ENCODE measurements at regions not wholly inside any gene's neighbourhood (a gene's known extent, or its start where the extent isn't known, plus 50 kb on each side); places are given as distances from the start of the nearest gene placed in this dataset.
"Not testable (repeated sequence)": the region's sequence is repeated elsewhere in the genome, so short reads cannot be mapped to it uniquely, and the experiment has no call there.

DNA sequence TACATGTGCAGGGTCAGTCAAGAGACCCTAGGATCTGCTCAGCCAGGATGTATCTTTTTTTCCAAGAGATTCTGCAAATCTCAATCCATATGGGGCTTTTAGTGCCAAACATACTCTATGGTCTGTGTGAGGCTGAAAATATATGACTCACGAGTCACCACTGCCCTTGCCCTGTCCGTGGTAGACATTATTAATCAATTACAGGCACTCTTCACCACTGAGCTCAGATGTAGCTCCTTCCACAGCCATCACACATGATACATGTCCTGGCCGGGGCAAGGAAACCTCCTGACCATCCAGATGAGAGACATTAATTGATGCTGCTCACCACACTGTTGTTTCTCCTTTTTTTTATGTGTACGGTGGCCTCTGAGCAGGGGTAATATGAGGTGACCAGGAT, 90.2 kb upstream of the RET start:
- DNase-seq (ENCODE audit: low read depth in 2 of 2): no peak

DNA sequence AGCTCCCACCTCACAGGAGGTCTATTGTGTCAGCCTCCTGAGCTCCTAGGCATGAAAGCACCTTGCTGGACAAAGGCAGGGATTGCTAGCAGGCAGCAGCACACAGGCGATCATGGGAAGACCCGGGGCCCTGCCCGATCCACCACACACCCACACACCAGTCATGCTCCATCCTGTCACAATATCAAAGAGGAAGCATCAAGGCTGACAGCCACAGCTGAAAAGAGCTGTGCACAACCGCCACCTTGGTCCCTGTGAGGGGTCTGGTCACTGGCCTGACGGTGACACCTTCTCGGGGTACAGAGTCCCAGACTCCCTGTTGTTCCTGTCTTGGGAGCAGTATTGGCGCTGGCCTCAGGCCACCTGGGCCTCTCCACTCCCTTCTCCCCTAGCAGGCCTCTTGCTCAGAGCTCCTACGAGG, 89.7 kb upstream of the RET start:
- DNase-seq (ENCODE audit: low read depth in 2 of 2): no peak

DNA sequence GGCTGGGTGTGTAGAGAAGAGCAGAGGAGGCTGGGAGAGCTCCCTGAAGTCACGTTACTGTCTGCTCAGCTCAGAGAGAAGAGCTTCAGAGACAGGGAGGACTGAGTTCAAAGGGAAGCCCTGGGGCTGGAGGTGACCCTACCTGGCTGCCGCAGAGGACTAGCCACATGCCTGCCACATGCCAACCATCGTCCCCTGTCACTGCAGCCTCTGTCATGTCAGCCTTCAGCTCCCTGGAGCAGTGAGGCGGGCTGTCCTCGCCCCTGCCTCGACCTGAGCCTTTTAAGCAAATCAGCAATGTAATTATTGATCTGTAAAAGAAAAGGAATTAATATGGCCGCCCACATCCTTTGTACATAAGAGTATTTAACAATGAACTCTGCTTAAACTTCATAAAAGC, 89.3 kb upstream of the RET start:
- no peak for DNase-seq (ENCODE audit: low read depth in 2 of 2)

DNA sequence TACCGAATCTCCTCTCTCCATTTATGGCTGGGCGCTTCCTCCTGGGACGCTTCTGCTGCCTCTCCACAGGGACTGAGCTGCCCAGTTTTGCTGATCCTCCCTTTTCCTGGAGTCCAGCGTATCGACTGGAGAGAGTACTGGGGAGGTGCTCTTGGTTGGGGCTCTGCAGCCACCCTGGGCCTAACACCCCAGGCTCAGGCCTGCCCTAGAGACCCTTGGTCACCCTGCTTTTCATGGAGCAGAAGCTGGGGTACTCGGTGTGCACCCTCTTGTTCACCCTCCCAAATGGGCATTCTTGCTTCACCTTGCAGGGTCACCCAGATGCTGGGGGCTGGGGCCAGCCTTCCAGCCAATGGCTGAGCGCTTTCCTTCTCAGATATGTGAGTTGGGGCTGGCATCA, 88.8 kb upstream of the RET start:
- no peak for DNase-seq (ENCODE audit: low read depth in 2 of 2)

DNA sequence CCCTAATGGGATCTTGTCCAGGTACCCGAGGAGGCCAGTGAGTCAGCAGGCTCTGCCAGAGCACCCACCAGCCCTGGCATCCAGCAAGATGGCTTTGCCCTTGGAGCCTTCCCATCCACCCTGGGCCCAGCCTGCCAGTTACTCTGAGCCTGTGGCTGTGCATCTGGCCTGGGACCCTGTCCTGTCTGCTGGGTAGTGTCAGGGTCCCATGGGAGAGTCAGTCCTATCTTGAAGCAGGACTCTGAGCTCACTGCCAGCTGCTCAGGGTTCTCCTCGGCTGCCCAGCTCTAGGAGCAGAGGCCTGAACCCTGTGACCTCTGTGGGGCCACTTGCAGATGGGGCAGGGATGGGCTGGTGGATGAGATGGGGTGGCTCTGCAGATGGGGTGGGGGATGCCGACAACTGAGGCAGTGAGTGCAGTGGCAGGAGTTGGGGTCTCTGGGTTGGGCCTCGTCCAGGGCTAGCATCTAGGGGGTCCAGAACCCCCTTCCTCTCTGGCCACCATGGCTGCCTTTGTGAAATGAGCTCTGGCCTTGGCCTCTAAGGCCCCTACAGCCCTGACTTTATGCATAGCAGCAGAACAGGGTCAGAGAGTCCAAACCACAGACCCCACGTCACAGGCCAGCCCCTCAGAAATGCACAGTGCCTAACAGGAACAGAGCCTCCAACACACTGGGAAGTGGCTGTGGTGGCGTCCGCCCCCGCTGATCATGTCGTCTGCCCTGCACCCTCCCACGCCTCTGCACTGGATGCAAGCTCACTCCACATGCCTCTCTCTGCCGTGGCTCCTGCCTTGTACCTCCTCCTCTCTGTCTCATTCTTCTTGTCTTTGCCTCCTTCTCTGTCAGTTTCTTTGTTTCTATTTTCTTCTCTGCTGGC, 88.1 kb upstream of the RET start:
- no peak for DNase-seq (ENCODE audit: low read depth in 2 of 2)

DNA sequence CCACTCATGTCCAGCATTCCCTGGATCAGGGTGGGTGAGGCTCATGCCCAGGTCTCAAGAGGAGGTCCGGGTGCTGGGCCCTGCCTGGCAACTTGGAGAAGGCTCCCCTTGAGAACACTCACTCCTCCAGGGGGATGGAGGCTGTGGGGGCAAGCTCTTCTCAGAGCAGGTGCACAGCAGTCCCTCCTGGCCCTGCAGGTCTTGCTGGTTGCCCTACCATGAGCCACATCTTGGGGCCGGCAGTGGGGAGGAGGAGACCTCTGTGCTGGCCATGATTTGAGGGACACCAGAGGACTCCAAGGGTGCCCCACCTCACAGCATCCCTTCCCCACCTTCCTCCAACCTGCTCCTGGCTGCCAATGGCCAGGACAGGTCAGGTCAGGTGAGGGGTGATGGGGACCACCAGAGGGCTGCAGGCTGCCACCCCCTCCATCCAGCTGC, 87.4 kb upstream of the RET start:
- DNase-seq (ENCODE audit: low read depth in 2 of 2): no peak

DNA sequence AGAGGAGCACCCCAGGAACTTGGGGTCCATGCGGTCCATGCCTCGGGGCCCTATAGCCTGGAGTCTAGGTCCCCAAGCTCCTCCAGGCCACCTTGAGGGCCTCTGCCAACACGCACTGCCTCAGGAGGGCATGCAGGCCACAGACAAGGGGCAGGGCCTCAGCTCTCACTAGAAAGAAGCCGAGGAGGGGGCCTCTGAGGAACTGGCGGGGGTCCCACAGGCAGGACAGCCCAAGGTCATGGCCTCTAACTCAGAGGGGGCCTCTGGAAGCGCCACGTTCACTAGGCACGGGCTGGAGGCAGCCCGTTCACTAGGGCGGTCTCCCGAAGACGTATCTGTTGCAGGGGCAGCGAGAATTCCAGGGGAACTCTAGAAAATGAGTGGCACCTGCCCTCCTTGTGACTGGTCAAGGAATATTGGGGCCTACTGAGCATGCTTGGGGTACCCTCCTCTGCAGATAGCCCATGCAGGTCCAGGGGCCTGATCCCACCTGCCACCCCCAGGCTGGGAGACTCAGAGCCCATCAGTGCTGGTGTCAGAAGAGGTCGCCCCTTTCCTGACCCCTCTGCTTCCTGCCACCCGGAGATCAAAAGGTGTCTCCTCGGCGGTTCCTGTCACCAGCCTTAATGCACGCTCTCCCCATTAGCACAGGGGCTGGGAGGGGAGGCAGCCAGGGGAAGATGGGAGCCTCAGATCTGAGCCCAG, 86.7 kb upstream of the RET start:
- DNase-seq (ENCODE audit: low read depth in 2 of 2): no peak

DNA sequence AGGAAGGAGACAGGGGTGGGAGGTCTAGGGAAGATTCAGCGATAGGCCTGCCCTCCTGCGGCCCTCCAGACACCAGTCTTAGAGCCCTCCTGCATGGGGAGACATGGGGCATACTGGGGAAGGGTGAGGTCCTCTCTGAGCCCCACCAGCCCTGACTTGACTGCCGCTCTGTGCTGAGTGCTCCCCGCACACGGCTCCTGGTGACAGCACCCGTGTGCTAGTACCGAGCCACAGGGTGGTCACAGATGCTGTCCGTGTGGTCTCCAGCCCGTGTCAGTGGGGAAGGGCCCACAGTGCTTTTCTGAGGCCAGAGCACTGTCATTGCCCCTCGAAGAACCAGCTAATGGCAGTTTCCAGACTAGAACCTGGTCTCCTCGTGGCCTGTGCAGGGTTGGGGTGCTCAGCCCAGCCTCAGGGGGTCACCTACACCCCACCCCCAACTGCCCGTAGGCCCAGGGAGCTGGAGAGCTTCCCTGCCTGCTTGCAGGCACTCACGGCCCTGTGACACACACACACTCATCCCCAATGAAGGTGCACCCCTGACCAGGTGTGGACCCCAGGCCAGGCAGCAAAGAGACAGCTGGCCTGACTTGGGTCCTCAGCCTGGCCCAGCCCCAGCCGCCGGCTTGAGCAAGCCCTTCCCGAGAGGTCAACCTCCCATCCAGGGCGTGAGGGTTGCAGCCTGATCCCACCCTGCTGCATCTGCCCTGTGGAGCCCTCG, 86.0 kb upstream of the RET start:
- DNase-seq (ENCODE audit: low read depth in 2 of 2): no peak

DNA sequence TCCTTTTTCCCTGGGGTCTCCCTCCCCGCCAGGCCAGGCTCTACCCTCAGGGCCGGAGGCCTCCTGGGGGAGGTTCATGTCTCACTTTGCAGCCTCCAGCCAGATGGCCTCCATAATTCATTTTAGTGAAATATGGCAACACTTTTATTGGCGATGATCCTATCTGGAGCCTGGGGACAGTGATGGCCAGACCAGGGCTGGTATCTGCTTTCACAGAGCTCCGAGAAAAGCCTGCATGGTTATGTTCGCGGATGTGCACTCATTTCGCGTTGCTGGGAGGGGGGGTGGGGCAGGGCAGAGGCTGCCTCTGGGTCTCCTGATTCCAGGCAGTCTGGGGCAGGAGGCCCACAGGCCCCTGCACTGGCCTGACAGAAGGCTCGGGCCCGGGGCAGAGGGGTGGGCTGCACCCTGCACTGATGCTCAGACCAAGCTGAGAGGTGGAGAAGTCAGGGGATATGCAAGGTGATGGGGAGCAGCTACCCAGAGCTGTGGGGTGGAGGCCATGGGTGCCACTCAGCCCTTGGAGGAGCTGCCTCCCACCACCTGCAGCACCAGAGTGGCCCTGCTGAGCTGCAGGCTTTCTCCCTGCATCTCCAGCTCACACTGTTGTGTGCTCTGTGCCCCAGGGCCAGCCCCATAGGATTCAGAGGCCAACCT, 85.3 kb upstream of the RET start:
- DNase-seq (ENCODE audit: low read depth in 2 of 2): no peak

DNA sequence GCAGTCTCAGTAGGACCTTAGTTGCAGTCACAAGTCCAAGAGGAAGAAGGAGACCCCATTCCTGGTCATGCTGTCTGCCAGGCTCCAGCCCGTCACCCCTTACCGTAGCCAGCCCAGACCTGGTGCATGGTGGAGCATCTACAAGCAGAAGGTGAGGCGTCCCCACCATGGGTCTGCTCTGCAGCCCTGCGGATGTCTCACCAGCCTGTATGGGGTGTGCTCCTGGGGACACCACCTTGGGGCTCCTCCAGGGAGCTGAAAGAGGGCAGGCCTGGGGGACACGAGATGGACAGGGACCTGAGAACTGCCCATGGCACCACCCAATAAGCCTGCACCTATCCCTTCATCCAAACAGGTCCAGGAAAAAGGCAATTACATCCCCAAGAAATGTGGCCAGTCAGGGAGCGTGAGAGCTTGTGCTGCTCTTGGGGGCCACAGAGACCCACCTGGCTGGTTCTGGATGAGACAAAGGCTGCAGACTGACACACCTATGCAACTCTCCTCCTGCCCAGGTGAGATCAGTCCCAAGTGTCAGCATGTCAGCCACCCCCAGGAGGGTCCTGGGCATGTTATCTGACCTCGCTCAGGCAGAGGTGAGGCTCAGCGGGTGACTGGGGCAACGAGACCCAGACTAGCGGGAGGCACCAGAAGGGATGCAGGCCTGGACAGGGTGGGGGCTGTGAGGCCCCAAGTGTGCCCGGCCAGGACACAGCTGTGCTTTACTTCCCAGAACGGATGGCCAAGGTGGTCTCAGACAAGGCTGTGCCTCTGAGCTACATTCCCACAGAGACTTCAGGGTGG, 84.5 kb upstream of the RET start:
- DNase-seq (ENCODE audit: low read depth in 2 of 2): no peak

DNA sequence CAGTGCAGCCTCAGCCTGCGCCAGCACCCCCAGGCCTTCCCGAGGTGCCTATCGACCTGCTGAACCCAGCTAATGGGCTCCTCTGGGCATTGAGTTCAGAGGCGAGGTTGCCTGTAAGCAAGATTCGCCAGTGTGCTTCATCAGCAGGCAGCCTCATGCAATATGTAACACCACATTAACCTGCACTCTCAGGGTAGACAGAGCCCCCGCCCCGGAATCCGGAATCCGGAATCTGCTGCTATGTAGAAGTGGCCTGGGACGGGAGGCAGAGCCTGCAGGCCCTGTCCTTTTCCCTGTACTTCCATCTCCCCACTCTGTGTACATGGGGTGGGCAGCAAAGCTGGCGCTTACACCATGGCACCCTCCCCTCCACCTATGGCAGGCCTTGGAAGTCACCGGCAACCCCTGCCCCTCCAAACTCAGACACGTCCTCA, 83.9 kb upstream of the RET start:
- no peak for DNase-seq (ENCODE audit: low read depth in 2 of 2)

DNA sequence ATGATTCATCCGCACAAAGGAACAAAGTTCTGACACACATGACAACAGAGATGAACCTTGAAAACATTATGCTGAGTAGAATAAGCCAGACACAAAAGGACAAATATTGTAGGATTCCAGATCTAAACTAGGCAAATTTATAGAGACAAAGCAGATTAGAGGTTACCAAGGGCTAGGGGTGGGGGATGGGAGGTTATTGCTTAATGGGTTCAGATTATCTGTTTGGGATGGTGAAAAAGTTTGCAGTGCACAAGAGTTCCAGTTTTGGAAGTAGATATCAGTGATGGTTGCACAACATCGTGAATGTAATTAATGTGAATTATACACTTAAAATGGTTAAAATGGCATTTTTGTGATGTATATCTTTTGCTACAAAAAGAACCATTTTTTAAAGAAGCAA, 82.0 kb upstream of the RET start:
- DNase-seq (ENCODE audit: low read depth in 2 of 2): not testable (repeated sequence)

DNA sequence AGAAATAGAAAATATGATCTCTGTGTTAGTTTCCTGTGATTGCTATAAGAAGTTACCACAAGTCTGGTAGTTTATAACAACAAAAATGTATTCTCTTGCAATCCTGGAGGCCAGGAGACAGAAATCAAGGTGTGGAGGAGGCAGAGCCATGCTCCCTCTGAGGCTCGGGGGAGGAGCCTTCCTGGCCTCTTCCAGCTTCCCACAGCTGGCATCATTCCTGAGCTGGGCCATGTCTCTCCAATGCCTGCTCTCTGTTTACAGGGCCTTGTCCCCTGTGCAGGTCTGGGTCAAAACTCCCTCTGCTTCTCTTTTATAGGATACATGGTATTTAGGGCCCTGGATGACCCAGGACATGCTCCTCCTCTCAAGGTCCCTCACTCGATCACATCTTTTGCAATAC, 81.3 kb upstream of the RET start:
- no peak for DNase-seq (ENCODE audit: low read depth in 2 of 2)

DNA sequence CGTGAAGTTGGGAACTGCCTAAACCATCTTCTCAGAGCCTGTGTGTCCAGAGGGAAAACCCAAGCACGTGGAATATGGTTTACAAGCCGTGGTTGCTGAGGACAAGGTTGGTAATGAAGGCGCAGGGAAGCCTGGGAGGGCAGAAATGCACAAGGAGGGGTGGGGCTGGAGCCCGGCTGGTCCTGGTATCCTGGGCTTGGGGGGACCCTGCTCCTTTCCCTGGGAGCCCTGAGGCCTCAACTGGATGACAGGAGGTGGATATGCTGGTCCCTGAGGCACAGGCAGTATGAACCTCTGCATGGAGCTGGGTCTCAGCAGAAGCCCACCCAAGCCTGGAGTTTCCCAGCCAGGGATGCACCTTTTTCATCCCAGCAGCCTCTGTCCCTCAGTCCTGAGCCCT, 80.3 kb upstream of the RET start:
- no peak for DNase-seq (ENCODE audit: low read depth in 2 of 2)

DNA sequence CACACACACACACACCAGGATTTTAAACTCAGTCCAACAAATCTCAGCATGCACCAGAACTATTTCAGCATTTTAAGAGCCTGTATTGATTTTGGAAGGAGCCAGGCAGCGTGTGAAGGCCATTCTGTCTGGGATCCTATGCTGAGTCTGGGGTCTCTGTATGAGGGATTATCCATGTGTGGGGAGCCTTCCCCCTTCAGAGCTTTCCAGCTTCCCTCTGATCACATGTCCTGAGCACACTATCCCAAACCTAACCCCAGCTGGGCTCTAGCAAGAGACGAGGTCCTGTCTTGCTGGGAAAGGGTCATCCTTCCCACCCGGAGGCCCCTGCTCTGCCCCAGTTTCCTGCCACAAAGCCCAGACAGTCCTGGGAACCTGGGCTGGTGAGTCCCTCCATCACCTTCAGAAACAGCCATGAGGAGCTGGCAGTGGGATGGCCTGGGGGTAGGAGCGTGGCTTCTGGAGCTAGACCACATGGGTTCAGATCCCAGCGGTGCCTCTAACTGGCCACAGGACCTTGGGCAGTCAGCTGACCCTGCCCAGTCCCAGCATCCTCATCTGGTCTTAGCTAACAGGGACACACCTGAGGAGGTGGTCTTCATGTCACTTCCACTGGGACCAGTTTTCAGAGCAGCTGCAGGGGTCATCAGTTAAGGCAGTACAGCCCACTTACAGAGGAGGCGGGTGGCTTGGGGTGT, 79.6 kb upstream of the RET start:
- no peak for DNase-seq (ENCODE audit: low read depth in 2 of 2)

DNA sequence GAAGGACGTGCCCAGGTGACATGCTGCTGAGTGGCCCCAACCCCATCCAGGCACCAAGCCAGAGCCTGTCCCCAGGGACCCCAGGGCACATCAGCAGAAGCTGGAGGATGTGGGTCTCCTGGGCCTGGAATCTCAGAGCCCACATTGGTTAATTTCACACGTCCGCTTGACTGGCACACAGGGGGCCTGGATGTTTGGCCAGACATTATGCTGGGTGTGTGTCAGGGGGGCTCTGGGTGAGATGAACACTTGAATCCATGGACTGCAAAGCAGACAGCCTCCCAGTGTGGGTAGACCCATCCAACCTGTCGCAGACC, 79.1 kb upstream of the RET start:
- DNase-seq (ENCODE audit: low read depth in 2 of 2): no peak

DNA sequence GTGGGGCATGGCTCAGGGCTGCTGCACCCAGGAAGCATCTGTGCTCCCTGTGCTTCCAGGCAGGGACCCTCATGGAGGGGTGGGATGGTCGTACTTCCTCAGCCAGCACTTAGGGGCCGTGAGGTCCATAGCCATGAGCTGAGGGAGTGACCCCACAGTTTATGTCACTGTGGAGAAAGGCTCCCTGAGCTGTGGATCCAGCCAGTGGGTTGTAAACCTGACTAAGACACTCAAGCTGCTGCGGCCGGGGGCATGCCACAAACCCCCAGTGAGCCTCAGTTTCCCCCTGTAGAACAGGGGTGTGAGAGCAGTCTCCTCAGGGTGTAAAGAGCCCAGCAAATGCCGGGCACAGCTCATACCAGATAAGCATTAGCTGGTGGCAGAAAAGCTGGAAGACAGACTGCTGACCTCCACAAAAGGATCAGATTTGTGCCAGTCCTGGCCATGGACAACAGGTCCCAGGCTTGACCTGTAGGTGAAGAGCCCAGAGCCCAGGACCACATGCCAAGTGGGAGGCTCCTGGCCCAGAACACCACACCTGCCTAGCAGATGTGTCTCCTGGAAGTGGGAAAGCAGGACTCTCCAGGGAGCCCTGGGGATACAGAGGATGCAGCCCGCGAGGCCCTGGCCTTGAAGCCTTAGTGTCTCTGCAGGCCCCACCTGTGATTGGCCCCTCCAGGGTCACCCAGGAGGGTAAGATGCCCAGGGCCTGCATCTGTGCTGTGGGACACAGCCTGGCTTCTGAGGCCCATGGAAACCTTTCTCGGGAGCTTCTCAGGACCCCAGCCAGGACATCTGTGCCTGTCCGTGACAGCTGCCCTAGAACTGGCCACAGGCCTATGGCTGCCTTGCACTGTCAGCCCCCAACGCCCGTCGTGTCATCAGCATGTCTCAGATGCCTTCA, 78.1 kb upstream of the RET start:
- DNase-seq (ENCODE audit: low read depth in 2 of 2): no peak

DNA sequence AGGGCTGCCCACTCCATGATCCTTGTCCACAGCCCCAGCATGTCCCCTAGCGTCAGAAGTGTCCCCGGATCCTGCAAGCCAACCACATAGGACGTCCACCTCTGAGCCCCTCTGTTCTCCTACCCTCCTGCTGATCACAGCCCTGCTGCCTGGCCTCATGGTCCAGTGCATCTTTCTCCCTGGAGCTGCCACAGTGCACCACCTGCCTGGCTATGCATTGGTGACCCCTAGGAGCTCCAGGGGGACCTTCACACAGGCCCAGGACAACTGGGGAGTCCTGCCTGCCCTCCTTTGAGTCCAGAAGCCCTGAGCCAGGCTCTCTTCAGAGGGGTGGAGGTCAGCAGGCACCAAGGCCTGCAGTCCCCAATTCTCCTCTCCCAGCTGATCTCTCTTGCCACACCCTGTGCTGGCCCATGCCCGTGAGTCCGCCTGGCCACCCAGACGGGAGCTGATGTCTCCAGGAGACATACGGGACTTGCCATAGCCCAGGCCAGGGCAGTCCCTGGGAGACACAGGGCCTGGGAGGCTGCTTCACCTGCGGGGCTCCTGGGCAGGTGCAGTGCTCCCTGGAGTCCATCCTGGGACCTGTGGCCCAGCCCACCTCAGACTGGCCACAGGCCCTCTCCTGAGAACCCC, 77.4 kb upstream of the RET start:
- no peak for DNase-seq (ENCODE audit: low read depth in 2 of 2)

DNA sequence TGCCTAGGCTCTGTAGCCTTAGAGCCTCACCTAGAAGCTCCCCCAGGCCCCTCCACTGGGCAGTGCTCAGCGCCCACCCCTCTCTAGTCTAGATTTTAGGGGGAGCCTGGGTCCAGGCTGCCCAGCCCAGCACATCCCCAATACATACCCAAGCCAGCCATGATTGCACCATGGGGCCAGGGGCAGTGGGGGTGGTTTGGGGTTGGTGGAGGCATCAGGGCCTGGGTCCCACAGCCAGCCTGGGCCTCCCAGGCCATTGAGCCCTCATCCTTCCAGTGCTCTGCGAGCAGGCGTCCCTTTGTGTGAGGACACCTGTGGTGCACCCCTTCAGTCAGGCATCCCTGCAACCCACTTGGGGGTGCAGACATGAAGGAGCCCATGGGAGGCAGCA, 76.9 kb upstream of the RET start:
- no peak for DNase-seq (ENCODE audit: low read depth in 2 of 2)
